Keratinocyte (primary cell): ENCODE measurements at regions not wholly inside any gene's neighbourhood (a gene's known extent, or its start where the extent isn't known, plus 50 kb on each side); places are given as distances from the start of the nearest gene placed in this dataset.

Experiments
- DNase-seq: peaks from one replicate; pipeline ENCODE4 v3.0.0-alpha.2; 2011; ENCODE audit warnings: low read depth, missing footprints, low spot score
- FAIRE-seq: peaks from 2 replicates; lab custom pipeline; 2011; peaks lifted over from hg19 to GRCh38; lab: Jason Lieb, UNC
- H2AFZ ChIP-seq: 2 replicates; pipeline ENCODE4 v1.6.0; 2012; ENCODE audit warnings: low read length, control low read depth, inconsistent platforms; ENCODE audit not compliant: control insufficient read depth
- H3K27ac ChIP-seq: 2 replicates; pipeline ENCODE4 v1.5.1; 2011; ENCODE audit warnings: low read length; ENCODE audit not compliant: control insufficient read depth, insufficient read depth
- H3K27me3 ChIP-seq: 3 replicates; pipeline ENCODE4 v1.6.0; 2011; ENCODE audit warnings: low read length; ENCODE audit not compliant: control insufficient read depth, insufficient read depth; ENCODE audit errors: extremely low read depth
- H3K36me3 ChIP-seq, 2 experiments: 2 replicates in 1 of 2; 3 replicates in 1 of 2; pipeline ENCODE4 v1.5.1; 2011; ENCODE audit warnings: low read length in 2 of 2, mild to moderate bottlenecking in 1 of 2; ENCODE audit not compliant: control insufficient read depth in 2 of 2, insufficient read depth in 2 of 2; ENCODE audit errors: extremely low read depth in 1 of 2
- H3K4me1 ChIP-seq: 3 replicates; pipeline ENCODE4 v1.5.1; 2011; ENCODE audit warnings: low read length; ENCODE audit not compliant: control insufficient read depth, insufficient read depth; ENCODE audit errors: extremely low read depth
- H3K4me2 ChIP-seq: 3 replicates; pipeline ENCODE4 v1.6.0; 2011; ENCODE audit warnings: low read depth, low read length; ENCODE audit not compliant: control insufficient read depth, insufficient read depth; ENCODE audit errors: extremely low read depth
- H3K4me3 ChIP-seq, 3 experiments: fragments of 200-600 bp in 1 of 3; sonication (generic) in 1 of 3; 2 replicates in 2 of 3; 3 replicates in 1 of 3; pipeline ENCODE4 v1.5.1; 2011 to 2016; ENCODE audit warnings: low read length in 3 of 3, mild to moderate bottlenecking in 3 of 3, control low read depth in 2 of 3, inconsistent platforms in 1 of 3, low read depth in 1 of 3, mixed read lengths in 1 of 3, mixed run types in 1 of 3, moderate library complexity in 1 of 3; ENCODE audit not compliant: control insufficient read depth in 2 of 3, insufficient read depth in 2 of 3; ENCODE audit errors: extremely low read depth in 1 of 3
- H3K79me2 ChIP-seq: 2 replicates; pipeline ENCODE4 v1.6.0; 2012; ENCODE audit warnings: low read length; ENCODE audit not compliant: control insufficient read depth, insufficient read depth
- H3K9ac ChIP-seq: 3 replicates; pipeline ENCODE4 v1.6.0; 2011; ENCODE audit warnings: low read length; ENCODE audit not compliant: control insufficient read depth, insufficient read depth; ENCODE audit errors: extremely low read depth
- H3K9me1 ChIP-seq: 3 replicates; pipeline ENCODE4 v1.6.0; 2011; ENCODE audit warnings: low read length; ENCODE audit not compliant: control insufficient read depth, insufficient read depth; ENCODE audit errors: extremely low read depth
- H3K9me3 ChIP-seq: 2 replicates; pipeline ENCODE4 v1.5.1; 2012; ENCODE audit warnings: low read depth, low read length; ENCODE audit not compliant: control insufficient read depth
- H4K20me1 ChIP-seq: 3 replicates; pipeline ENCODE4 v1.6.0; 2011; ENCODE audit warnings: low read length; ENCODE audit not compliant: control insufficient read depth, insufficient read depth; ENCODE audit errors: extremely low read depth
- EZH2 ChIP-seq: IDR thresholded peaks from one replicate; pipeline ENCODE4 v1.6.1; 2012; ENCODE audit warnings: inconsistent platforms, mild to moderate bottlenecking, low read length, moderate library complexity
- dilution Hi-C: fragments of 300-500 bp; cut with MboI; formaldehyde crosslinking; loops from one replicate; pipeline ENCODE4 v1.7.0; 2020; ENCODE audit warnings: low sequenced_read_pairs; ENCODE audit not compliant: extremely low pct_ligation_motif_present
- TF ChIP-seq, protein P1 (sequence below), 3 experiments: IDR thresholded peaks in 1 of 3; conservative IDR thresholded peaks in 1 of 3; optimal IDR thresholded peaks in 1 of 3; 2 replicates in 2 of 3; 3 replicates in 1 of 3; pipeline versions ENCODE3 to v1.5.1; 2011; ENCODE audit warnings: low read length in 3 of 3, mild to moderate bottlenecking in 3 of 3, moderate library complexity in 2 of 3, control low read depth in 1 of 3, inconsistent platforms in 1 of 3; ENCODE audit not compliant: insufficient read depth in 2 of 3; ENCODE audit errors: extremely low read depth in 1 of 3

DNA sequence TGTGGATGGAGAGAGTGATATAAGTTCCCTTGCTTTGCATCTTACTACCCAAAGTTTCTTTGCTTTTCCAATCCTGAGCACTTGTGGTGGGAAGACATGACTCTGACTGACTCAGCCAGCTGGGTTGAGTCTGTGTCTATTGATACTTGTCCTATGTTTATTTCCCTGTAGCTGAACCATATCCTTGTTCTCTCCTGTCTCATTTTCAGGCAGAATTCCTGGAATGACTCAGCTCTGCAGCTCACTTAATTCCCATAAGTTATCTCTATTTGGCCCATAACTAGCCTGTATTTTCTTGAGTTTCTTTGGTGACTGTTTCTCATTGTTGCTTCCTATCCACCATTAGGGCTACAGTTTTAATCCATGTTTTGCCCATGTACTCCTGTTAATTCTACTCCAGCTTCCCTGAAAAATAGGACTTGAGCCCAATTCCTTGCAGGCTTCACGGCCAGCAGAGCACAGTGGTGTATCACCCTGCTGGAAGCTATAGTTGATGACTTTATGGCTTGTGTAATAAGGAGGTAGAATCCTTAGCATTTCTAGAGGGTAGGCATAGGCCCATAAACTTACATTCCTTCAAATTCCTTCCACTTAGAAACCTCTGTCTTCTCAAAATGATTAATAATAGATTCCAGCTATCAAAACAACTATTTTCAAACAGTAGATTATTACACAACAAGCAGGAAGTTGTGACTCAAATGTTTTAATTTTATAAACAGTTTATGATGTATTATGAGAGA, 183.1 kb downstream of the TMTC3 start:
- Histone ChIP-seq H3K27ac (peak overlapping the region; percentile 94), H3K9me3 (no peaks in the 10 kb centered on the region), H2AFZ (peak overlapping the region; percentile 69), H3K4me2 (peak overlapping the region; percentile 59), H3K79me2 (no peaks in the 10 kb centered on the region), H3K4me3 (no peak overlapping the region), H3K27me3 (no peaks in the 10 kb centered on the region), H3K4me1 (peaks cover 15% of the 10 kb centered on the region), H3K9ac (peak overlapping the region; percentile 54), H3K36me3 (no peaks in the 10 kb centered on the region), H3K9me1 (no peaks in the 10 kb centered on the region), H4K20me1 (no peaks in the 10 kb centered on the region)
- FAIRE-seq (peak; percentile 97), DNase-seq (no peak)
- no peak for TF ChIP-seq EZH2
- TF ChIP-seq, protein P1, sequence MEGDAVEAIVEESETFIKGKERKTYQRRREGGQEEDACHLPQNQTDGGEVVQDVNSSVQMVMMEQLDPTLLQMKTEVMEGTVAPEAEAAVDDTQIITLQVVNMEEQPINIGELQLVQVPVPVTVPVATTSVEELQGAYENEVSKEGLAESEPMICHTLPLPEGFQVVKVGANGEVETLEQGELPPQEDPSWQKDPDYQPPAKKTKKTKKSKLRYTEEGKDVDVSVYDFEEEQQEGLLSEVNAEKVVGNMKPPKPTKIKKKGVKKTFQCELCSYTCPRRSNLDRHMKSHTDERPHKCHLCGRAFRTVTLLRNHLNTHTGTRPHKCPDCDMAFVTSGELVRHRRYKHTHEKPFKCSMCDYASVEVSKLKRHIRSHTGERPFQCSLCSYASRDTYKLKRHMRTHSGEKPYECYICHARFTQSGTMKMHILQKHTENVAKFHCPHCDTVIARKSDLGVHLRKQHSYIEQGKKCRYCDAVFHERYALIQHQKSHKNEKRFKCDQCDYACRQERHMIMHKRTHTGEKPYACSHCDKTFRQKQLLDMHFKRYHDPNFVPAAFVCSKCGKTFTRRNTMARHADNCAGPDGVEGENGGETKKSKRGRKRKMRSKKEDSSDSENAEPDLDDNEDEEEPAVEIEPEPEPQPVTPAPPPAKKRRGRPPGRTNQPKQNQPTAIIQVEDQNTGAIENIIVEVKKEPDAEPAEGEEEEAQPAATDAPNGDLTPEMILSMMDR (optimal IDR thresholded peaks at IDR 0.05 in 1 of 3, IDR thresholded peaks at IDR 0.05 in 1 of 3, conservative IDR thresholded peaks at IDR 0.05 in 1 of 3; ENCODE audit: extremely low read depth in 1 of 3, insufficient read depth in 2 of 3, low read length in 3 of 3) = peak in 2 of 3 experiments; percentile 18
- dilution Hi-C loops = no loop called here

DNA sequence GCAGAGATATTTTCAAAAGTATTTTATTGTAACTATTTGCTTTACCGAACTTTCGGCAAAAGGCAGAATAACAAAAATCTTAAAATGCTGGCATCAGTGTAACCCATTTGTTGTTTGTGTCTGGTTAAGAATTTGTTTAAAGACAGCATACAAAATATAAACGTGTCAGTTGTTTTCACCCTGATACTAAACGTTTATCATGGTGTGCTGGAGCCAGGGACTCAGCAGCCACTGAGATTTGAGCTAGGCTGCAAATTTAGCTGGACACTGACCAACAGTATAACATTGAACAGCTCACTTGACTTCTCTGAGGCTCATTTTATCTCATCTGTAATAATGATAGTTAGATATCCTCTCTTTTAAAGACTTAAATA, 183.7 kb downstream of the TMTC3 start:
- dilution Hi-C loops = no loop called here
- no peak for DNase-seq
- no peaks in the 10 kb centered on the region for H3K27me3 ChIP-seq
- H3K4me3 ChIP-seq = no peak overlapping the region
- no peaks in the 10 kb centered on the region for H4K20me1 ChIP-seq
- no peaks in the 10 kb centered on the region for H3K36me3 ChIP-seq
- TF ChIP-seq EZH2 = no peak
- TF ChIP-seq, protein P1 (optimal IDR thresholded peaks at IDR 0.05 in 1 of 3, IDR thresholded peaks at IDR 0.05 in 1 of 3, conservative IDR thresholded peaks at IDR 0.05 in 1 of 3; ENCODE audit: extremely low read depth in 1 of 3, insufficient read depth in 2 of 3, low read length in 3 of 3) = no peak
- FAIRE-seq = peak; percentile 58
- no peaks in the 10 kb centered on the region for H3K9me1 ChIP-seq
- H3K4me2 ChIP-seq = peak overlapping the region; percentile 59
- no peak overlapping the region for H2AFZ ChIP-seq
- H3K79me2 ChIP-seq = no peaks in the 10 kb centered on the region
- H3K27ac ChIP-seq = peak overlapping the region; percentile 94
- no peak overlapping the region for H3K9ac ChIP-seq
- peaks cover 15% of the 10 kb centered on the region for H3K4me1 ChIP-seq
- H3K9me3 ChIP-seq = no peaks in the 10 kb centered on the region
